KBM-7 (cell line): ENCODE measurements at regions not wholly inside any gene's neighbourhood (a gene's known extent, or its start where the extent isn't known, plus 50 kb on each side); places are given as distances from the start of the nearest gene placed in this dataset.
"Not testable (repeated sequence)": the region's sequence is repeated elsewhere in the genome, so short reads cannot be mapped to it uniquely, and the experiment has no call there.

Experiments
- DNase-seq: peaks from one replicate; pipeline ENCODE4 v3.0.0-alpha.2; 2015
- in situ Hi-C: fragments of 300-500 bp; cut with MboI; formaldehyde crosslinking; loops from 2 replicates; pipeline ENCODE4 v1.14.3; 2020; ENCODE audit warnings: low sequenced_read_pairs, low pct_unique_long_range_greater_than_20kb, mixed read lengths

DNA sequence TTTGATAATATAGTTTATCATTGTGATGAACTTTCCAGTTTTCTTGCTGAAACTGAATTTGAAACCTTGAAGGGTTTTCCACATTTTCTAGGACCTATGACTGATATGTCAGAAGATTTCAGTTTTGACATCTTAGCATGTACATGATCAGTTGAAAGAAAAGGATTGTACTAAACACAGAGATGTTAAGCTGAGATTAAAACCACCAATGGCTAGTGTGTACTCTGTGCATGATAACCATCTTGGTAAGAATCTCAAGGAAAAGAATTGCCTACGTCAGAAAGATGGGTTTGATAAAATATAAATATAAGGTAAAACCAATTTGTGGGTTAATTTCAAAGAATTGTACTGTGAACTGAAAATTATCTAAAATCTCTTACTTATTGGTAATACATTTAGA, 776.4 kb downstream of the GATA3 start:
- in situ Hi-C loops = no loop called here
- DNase-seq = no peak

DNA sequence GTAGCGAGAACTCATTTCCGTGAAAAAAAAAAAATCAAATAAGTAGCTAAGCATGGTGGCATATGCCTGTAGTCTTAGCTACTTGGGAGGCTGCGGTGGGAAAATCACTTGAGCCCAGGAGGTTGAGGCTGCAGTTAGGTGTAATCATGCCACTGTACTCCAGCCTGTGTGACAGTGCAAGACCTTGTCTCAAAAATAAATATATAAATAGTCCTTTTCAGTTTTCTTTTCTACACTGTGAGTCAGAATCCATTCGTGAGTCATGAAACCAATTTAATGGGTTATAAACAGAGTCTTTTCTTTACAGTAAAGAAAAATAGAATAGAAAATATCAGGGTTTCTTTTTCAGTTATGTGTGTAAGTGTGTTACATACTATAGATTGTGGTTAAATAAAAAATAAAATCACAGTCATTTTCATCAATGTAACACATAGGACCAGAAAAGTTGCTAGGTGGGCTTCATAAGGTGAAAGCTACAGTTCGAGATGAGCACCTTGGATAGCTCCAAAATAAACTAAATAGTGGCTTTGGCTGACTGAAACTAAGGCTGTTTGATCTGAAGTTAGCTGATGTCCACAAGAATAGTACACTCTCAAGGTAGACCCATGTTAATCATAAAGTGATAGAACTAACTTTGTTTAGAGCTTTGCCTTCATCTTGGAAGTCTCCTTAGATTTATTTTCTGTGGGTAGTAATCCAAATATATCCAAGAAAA, 781.1 kb downstream of the GATA3 start:
- DNase-seq = no peak
- in situ Hi-C loops = no loop called here

DNA sequence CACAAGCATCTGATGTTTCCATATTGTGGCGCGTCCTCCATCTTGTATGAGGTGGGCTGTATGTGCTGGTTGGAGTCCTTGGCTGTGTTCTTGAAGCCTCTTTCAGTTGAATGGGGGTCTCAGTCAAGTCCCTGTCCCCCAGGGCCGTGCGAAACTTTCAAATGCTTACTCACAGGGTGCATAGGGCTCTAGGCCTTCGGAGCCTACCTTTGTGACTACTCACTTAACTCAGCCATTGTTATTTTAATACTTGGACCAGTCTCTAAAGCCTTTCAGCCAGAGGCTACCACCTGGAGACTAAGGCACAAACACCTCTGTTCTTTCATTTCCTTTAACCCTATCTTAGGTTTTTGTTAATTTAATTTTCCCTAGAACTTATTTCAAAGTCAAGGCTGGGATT, 785.9 kb downstream of the GATA3 start:
- DNase-seq = no peak

DNA sequence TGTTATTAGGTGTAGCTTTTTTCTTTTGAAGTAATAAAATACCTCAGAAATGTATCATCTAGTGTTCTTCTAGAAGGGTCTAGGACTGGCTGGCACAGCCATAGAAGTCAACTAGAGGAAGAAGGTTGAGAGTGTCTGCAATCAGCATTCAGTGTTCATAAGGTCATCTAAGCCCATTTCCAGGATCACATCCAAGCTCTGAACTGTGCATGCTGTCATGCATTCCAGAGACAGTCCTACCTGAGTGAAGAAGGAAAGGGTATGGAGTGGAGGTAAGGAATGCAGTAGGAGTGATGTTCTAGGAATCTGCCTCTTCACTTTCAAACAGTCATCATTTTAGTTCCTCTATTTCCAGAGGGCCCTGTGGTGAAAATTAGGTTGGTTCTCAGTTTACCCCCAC, 789.7 kb downstream of the GATA3 start:
- DNase-seq = no peak
- in situ Hi-C loops = no loop called here

More for the DNA sequence above, 785.9 kb downstream of the GATA3 start:
- in situ Hi-C loops = no loop called here

DNA sequence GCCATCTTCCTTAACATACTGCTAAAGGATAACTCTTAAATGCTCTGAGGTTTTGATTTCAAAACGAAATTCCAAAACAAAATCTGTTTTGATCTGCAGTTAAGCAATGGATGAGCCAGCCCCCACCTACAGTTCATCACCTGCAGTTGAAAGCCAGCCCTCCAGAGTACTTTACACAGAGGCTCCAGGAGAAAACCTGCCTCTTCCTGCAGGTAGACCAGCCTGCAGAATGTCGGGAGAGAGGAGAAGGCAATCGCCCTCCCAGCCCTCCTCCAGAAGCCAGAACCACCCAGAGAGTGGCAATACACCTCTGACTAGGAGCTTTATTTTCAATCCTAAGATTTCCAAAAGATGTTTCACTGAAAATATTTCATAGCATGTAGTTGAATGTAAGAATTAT, 798.1 kb downstream of the GATA3 start:
- in situ Hi-C loops = no loop called here
- DNase-seq = no peak

DNA sequence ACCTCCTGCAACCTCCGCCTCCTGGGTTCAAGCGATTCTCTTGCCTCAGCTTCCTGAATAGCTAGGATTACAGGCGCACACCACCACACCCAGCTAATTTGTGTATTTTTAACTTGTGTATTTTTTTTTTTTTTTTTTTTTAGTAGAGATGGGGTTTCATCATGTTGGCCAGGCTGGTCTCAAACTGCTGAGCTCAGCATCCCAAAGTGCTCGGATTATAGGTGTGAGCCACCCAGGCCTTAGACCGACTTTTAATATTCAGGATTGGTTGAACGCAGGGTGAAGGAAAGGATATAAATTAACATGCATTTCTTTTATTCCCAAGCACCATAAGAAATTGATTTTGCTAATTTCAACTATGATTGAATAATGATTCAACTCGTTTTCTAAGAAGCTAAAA, 798.6 kb downstream of the GATA3 start:
- in situ Hi-C loops = no loop called here
- DNase-seq = no peak

DNA sequence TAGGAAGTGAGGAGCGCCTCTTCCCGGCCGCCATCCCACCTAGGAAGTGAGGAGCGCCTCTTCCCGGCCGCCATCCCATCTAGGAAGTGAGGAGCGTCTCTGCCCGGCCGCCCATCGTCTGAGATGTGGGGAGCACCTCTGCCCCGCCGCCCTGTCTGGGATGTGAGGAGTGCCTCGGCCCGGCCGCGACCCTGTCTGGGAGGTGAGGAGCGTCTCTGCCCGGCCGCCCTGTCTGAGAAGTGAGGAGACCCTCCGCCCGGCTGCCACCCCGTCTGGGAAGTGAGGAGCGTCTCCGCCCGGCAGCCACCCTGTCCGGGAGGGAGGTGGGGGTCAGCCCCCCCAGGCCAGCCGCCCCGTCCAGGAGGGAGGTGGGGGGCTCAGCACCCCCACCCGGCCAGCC, 814.4 kb downstream of the GATA3 start:
- in situ Hi-C loops = not testable (repeated sequence)

DNA sequence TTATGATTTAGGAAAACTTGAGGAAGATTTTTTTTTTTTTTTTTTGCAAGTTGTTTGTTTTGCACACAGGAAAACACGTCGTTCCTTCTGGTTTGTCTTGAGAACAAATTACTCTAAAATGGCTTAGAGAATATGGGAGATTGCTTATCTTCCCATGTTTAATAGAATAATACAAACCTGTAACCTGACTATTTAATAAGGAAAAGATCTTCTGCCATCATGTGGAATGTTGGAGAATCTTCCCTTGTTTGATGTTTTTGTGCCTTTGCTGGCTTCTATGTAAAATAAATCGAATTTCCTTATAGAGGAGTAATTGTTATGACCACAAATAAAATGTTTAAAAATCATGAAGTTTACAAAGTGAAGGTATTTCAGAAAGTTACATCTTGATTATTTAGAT, 818.8 kb downstream of the GATA3 start:
- in situ Hi-C loops = no loop called here
- DNase-seq = no peak

More for the DNA sequence above, 814.4 kb downstream of the GATA3 start:
- DNase-seq = not testable (repeated sequence)

DNA sequence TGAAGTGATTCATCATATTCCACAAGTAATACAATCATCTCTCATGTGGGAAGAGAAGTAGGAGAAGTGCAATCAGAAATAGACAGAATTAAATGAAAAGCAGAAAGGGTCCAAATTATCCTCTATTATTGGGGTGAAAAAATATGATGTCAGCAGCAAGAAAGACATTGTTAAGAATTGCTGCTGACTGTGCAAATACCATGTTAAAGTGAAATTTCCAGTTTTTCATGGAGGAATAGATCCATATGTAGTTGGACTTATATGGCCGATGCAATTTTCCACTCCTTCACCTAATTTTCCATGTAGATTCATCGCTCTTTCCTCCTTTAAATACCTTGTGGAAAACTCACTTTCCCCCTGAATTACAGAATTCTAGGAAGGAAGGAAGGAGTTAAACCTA, 819.8 kb downstream of the GATA3 start:
- no peak for DNase-seq
- in situ Hi-C loops = no loop called here

DNA sequence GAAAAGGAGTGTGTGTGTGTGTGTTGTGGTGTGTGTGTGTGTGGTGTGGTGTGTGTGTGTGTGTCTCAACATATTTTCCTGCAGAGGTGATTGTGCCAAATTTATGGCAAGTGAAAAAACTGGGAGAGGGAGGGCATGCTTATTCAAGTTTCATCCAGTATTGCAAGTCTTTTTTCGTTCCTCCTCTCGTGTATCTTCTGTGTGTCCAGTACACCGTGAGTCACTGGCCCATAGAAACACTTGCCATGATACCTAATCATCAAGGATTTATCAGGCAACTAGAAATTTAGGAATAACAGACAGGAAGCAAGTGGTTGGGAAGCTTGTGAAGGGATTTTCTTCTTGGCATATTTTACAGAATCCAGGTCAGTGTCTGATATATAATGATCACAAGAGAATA, 820.5 kb downstream of the GATA3 start:
- in situ Hi-C loops = no loop called here
- no peak for DNase-seq

DNA sequence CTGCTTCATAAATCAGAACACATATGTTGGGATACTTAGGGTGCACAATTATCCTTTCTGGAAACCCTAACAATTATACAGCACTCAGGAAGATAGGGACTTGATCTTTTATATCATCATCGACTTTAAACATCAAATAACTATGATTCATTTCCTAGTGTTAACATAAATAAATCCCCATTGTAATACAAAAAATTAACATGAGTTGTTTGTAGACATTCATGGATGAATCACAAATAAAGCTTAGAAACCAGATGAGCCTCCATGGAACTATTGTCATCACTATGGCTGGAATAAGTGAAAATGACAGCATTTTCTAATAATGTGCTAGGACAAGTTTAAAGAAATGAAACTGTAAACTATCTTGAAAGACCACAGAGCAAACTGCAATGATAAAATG, 821.7 kb downstream of the GATA3 start:
- in situ Hi-C loops = no loop called here
- DNase-seq = no peak

DNA sequence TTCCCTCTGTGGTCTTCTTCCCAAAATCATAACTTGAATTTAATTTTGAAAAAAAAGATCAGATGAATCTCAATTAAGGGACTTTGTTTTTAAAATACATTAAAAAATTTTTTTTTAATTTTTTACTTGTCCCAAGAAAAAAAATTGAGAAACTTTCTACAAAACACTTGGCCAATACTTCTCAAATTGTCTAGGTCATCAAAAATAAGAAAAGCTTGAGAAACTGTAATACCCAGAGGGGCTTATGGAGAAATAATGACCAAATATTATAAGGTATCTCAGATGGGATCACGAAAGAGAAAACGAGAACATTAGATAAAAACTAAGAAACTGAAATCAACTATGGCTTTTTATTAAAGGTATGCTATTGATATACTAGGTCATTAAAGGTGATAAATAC, 835.0 kb downstream of the GATA3 start:
- DNase-seq = no peak
- in situ Hi-C loops = no loop called here

DNA sequence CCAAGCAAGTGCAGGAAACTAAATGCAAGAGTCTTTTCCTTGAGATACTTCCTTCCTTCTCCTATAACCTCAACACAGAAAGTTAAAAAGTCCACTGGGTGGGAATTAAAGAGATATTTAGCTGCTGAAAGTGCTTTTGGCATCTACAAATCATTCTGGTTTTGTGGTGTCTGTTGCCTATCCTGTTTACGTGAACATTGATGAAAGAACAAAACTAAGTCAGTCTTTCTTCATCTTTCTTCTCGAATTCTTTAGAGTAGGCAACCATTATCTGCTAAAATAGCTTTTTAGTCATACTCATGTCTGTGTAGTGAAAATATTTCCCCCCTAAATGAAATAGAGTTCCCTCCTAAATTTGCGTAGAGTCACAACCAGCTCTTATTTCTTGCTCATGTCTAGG, 838.6 kb downstream of the GATA3 start:
- no peak for DNase-seq
- in situ Hi-C loops = no loop called here

DNA sequence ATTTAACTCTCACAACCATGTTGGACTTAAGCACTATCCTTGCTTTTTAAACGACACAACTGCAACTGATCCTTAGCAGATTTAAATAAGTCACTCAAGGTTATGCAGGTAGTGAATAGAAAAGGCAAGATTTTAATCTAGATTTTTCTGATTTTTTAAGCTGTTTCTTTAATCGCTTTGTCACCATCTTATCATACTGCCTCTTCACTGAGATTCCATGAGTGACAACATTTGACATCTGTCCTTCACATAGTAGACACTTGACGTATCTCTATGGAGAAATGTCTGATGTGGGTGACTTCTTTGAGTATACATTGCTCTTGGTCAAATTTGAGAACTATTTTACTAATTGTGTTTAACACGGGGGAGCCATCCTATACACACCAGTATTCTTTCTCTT, 839.7 kb downstream of the GATA3 start:
- in situ Hi-C loops = no loop called here
- DNase-seq = no peak

DNA sequence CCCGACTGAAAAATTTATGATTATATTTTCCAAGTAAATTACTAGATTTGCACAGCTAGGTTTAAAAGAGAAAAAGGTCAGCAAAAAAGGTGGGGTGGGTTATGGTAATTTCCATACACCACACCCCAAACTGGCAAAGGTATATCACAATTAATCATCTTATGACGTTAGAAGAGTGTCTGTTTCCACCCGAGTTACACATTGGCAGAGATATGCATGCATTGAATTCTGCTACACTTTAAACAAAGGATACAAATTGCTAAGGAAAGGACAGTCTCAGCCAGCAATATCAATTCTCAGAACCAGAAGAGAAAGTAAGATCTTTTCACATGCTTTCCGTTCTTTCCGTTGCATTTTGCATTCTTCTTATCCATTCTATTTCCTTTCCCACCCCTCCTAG, 843.3 kb downstream of the GATA3 start:
- in situ Hi-C loops = no loop called here
- no peak for DNase-seq

DNA sequence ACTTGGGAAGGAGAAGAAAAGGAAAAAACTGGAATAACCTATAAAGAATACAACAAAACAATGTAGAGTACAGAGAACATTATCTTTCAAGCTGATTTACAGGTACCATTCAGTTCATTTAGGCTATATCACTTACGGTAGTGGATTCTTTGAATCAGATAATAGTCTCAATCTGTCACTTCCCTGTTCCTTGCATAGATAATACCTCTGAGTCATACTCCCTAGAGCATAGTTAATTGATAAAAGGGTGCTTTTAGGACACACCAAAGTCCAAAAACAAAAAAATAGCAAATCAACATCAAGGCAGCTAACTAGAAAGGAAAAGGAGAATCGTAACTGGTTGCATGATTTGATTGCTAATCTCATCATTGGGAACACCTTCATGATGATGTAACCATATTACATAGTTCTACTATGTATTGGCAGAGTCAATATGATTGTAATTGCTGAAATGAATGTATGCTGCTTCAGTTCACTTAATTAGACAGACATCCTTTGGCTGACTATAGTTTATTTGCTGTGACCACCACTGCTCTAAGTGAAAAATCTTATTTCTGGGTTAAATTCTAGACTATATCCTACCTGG, 844.4 kb downstream of the GATA3 start:
- in situ Hi-C loops = no loop called here
- DNase-seq = no peak

DNA sequence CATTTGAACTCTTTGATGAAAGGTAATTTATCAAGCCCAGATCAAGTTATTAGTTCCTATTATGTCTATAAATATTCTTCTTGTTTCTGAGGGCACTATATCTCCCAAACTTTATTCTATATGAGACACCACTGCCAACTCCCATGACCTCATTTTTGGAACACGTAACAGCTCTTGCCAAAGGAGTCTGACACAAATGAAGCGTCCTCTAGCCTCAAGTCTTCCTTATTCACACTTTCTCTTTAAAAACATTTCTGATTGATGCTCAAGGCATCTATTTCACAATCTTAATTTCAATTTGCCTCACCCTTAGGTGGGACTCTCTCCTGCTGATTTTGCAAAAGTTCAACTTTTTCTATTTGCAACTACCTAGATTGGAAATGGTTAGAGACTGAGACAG, 848.4 kb downstream of the GATA3 start:
- in situ Hi-C loops = no loop called here

DNA sequence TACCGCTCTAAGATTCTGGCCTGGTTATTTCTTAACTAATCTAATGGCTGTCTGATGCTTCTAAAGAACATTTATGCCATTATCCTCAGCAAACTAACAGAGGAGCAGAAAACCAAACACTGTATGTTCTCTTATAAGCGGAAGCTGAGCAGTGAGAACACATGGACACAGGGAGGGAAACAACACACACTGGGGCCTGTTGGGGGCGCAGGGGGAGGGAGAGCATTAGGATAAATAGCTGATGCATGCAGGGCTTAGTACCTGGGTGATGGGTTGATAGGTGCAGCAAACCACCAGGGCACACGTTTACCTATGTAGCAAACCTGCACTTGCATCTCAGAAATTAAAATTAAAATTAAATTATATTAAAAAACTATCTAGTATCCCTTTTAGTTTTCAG, 853.5 kb downstream of the GATA3 start:
- in situ Hi-C loops = no loop called here
- DNase-seq = no peak

More for the DNA sequence above, 848.4 kb downstream of the GATA3 start:
- DNase-seq = no peak

DNA sequence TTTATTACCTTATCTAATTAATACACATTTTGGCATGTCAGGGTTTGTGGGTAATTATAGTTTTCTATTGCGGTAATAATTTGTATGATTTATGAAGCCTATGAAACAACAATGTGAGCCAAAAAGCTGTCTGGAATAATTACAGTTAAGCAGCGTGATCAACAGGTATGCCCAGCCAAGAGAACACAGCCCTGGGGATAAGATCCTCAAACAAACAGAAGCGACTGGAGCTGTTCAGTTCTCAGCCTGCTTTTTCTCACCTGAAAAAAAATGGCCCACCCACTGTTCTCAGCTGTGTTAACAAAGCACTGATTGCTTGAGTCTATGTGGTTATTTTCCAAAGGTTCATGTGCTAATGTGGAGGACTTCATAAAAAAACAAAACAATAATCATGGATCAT, 855.8 kb downstream of the GATA3 start:
- in situ Hi-C loops = no loop called here
- DNase-seq = no peak

DNA sequence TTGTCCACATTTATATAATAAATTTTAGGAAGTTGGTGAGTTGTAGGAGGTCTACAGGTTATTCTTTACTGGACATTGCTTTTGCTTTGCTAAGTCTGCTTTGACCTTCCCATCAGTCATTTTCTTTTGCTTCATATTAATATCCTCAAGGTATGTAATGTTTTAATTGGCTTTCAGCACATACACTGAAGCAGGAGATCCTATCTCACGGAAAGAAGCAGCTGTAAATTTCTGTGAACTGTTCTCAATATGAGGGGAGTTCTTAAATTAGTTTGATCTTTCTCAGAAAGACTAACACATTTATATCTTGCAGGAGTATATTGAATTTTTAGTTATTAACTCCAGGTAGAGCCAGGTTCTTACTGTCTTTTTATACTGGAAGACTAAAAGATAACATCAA, 856.5 kb downstream of the GATA3 start:
- DNase-seq = no peak
- in situ Hi-C loops = no loop called here

DNA sequence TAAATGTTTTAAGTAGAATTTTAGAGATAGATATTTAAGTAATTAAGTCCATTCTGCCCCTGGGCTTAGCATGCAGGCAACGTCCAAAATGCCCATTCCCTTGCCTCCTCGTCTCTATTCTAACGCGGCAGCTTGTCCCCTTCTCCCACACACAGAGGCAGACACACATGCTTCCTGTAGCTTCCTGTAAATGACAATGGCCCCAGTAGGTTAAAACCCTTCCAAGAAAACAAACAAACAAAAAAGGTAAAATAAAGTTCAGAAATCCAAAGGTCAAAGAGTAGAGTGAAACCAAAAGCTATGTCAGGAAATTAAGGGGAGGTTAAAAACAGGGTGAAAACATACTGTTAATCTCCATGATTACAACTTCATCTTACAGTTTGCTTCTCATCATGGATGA, 857.6 kb downstream of the GATA3 start:
- no peak for DNase-seq
- in situ Hi-C loops = no loop called here
